GM12891 (cell line): ENCODE measurements at regions not wholly inside any gene's neighbourhood (a gene's known extent, or its start where the extent isn't known, plus 50 kb on each side); places are given as distances from the start of the nearest gene placed in this dataset.

ENCODE experiments used
- PAX5 ChIP-seq: IDR thresholded peaks from 2 replicates; pipeline ENCODE4 v1.6.1; 2011; ENCODE audit warnings: low read length, moderate library complexity, mild to moderate bottlenecking; ENCODE audit not compliant: insufficient read depth, severe bottlenecking
- POLR2A ChIP-seq: IDR thresholded peaks from 2 replicates; pipeline ENCODE4 v1.6.1; 2011; ENCODE audit warnings: low read depth, low read length, control low read depth
- POLR2AphosphoS5 ChIP-seq: IDR thresholded peaks from 2 replicates; pipeline ENCODE4 v1.6.1; 2011; ENCODE audit warnings: low read depth, low read length, control low read depth
- SPI1 ChIP-seq: IDR thresholded peaks from 2 replicates; pipeline ENCODE4 v1.6.1; 2011; ENCODE audit warnings: low read depth, low read length, control low read depth
- TAF1 ChIP-seq: IDR thresholded peaks from 2 replicates; pipeline ENCODE4 v1.6.1; 2011; ENCODE audit warnings: low read depth, low read length, control low read depth

GRCh38 chr18:53639687-53640086, 584.8 kb downstream of the MBD2 start:
- no peak for TF ChIP-seq POLR2A
- no peak for TF ChIP-seq POLR2AphosphoS5
- no peak for TF ChIP-seq TAF1
- no peak for TF ChIP-seq SPI1
- no peak for TF ChIP-seq PAX5
